ENCODE measurements at regions not wholly inside any gene's neighbourhood (a gene's known extent, or its start where the extent isn't known, plus 50 kb on each side); places are given as distances from the start of the nearest gene placed in this dataset.
A peak's percentile ranks its signal among the peaks of the same experiment; 100 is the strongest.

- DNase-seq (ENCODE audit: low spot score): no peak
- peak; percentile 40 for ATAC-seq
These were observed 213.1 kb upstream of the BOD1L1 start for GRCh38 chr4:13840502-13841190.

GRCh38 chr4:13844740-13845139, 217.2 kb upstream of the BOD1L1 start:
- no peak for ATAC-seq
- DNase-seq (ENCODE audit: low spot score): no peak

GRCh38 chr4:13849778-13850177, 222.3 kb upstream of the BOD1L1 start:
- DNase-seq (ENCODE audit: low spot score): no peak

GRCh38 chr4:13851085-13851940, 223.8 kb upstream of the BOD1L1 start:
- DNase-seq (ENCODE audit: low spot score): no peak
- no peak for ATAC-seq

More at GRCh38 chr4:13849778-13850177, 222.3 kb upstream of the BOD1L1 start:
- no peak for ATAC-seq

GRCh38 chr4:13852411-13852810, 224.9 kb upstream of the BOD1L1 start:
- DNase-seq (ENCODE audit: low spot score) (no peak), ATAC-seq (no peak)

GRCh38 chr4:13856387-13856786, 228.9 kb upstream of the BOD1L1 start:
- ATAC-seq: peak; percentile 97
- peak; percentile 65 for DNase-seq (ENCODE audit: low spot score)

- ATAC-seq: peak; percentile 46
- no peak for DNase-seq (ENCODE audit: low spot score)
These were observed 229.9 kb upstream of the BOD1L1 start for GRCh38 chr4:13857397-13857796.

- peak; percentile 9 for ATAC-seq
- DNase-seq (ENCODE audit: low spot score): no peak
These were observed 230.3 kb upstream of the BOD1L1 start for GRCh38 chr4:13857800-13858199.

- DNase-seq (ENCODE audit: low spot score): no peak
- no peak for ATAC-seq
These were observed 231.9 kb upstream of the BOD1L1 start for GRCh38 chr4:13859423-13859822.

GRCh38 chr4:13860126-13860525, 232.6 kb upstream of the BOD1L1 start:
- peak; percentile 31 for ATAC-seq
- DNase-seq (ENCODE audit: low spot score): no peak

- ATAC-seq (peak; percentile 68), DNase-seq (ENCODE audit: low spot score) (no peak)
These were observed 238.5 kb upstream of the BOD1L1 start for GRCh38 chr4:13865871-13866669.

GRCh38 chr4:13866881-13867280, 239.4 kb upstream of the BOD1L1 start:
- ATAC-seq (no peak), DNase-seq (ENCODE audit: low spot score) (no peak)

- DNase-seq (ENCODE audit: low spot score) (no peak), ATAC-seq (no peak)
These were observed 244.6 kb upstream of the BOD1L1 start for GRCh38 chr4:13872155-13872554.

- no peak for DNase-seq (ENCODE audit: low spot score)
- ATAC-seq: no peak
These were observed 245.4 kb upstream of the BOD1L1 start for GRCh38 chr4:13872955-13873354.

- no peak for DNase-seq (ENCODE audit: low spot score)
- no peak for ATAC-seq
These were observed 247.7 kb upstream of the BOD1L1 start for GRCh38 chr4:13875181-13875580.

- no peak for ATAC-seq
- no peak for DNase-seq (ENCODE audit: low spot score)
These were observed 248.6 kb upstream of the BOD1L1 start for GRCh38 chr4:13876131-13876530.

- peak; percentile 92 for ATAC-seq
- DNase-seq (ENCODE audit: low spot score): no peak
These were observed 249.4 kb upstream of the BOD1L1 start for GRCh38 chr4:13876940-13877339.

GRCh38 chr4:13877626-13878025, 250.1 kb upstream of the BOD1L1 start:
- DNase-seq (ENCODE audit: low spot score): no peak
- no peak for ATAC-seq

- ATAC-seq (no peak), DNase-seq (ENCODE audit: low spot score) (no peak)
These were observed 254.4 kb upstream of the BOD1L1 start for GRCh38 chr4:13881892-13882291.

GRCh38 chr4:13887010-13887409, 259.5 kb upstream of the BOD1L1 start:
- DNase-seq (ENCODE audit: low spot score): no peak
- ATAC-seq: peak; percentile 55

- DNase-seq (ENCODE audit: low spot score): no peak
- ATAC-seq: no peak
These were observed 260.6 kb upstream of the BOD1L1 start for GRCh38 chr4:13888112-13888511.
